ENCODE measurements at regions not wholly inside any gene's neighbourhood (a gene's known extent, or its start where the extent isn't known, plus 50 kb on each side); places are given as distances from the start of the nearest gene placed in this dataset.

DNA sequence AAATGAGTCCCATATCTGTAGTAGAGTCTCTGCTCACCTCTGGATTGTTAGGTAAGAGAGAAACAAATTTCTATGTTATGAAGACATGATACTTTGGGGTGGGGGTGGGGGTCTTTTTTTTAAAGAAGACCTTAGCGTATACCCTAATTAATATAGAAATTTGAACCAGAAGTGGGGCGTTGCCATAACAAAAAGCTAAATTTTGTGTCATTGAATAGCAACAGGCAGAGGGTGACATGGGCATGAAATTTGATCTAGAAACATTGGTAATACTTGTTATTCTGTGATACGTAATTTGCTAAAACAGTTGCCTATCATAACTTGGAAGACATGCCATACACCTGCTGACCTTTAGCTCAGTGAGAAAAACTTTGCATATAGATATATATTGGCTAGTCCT, 92.3 kb upstream of the SLC38A2 start:
- TF ChIP-seq, protein P1, sequence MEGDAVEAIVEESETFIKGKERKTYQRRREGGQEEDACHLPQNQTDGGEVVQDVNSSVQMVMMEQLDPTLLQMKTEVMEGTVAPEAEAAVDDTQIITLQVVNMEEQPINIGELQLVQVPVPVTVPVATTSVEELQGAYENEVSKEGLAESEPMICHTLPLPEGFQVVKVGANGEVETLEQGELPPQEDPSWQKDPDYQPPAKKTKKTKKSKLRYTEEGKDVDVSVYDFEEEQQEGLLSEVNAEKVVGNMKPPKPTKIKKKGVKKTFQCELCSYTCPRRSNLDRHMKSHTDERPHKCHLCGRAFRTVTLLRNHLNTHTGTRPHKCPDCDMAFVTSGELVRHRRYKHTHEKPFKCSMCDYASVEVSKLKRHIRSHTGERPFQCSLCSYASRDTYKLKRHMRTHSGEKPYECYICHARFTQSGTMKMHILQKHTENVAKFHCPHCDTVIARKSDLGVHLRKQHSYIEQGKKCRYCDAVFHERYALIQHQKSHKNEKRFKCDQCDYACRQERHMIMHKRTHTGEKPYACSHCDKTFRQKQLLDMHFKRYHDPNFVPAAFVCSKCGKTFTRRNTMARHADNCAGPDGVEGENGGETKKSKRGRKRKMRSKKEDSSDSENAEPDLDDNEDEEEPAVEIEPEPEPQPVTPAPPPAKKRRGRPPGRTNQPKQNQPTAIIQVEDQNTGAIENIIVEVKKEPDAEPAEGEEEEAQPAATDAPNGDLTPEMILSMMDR (IDR thresholded peaks at IDR 0.05; ENCODE audit: low read length) = no peak
- no peak for TF ChIP-seq EZH2 (IDR thresholded peaks at IDR 0.05; ENCODE audit: borderline replicate concordance, low read length)
